DND-41 (cell line): ENCODE measurements at regions not wholly inside any gene's neighbourhood (a gene's known extent, or its start where the extent isn't known, plus 50 kb on each side); places are given as distances from the start of the nearest gene placed in this dataset.
"Not testable (repeated sequence)": the region's sequence is repeated elsewhere in the genome, so short reads cannot be mapped to it uniquely, and the experiment has no call there.

Experiments
- ATAC-seq: fragments of 200-7000 bp; cut with Tn5 transposase; 3 replicates; pipeline ENCODE4 v1.9.1; 2021; ENCODE audit warnings: low read depth; ENCODE audit not compliant: insufficient read depth
- DNase-seq: peaks from one replicate; pipeline ENCODE4 v3.0.0-alpha.2; 2020
- H2AFZ ChIP-seq: 2 replicates; pipeline ENCODE4 v1.6.0; 2012; ENCODE audit warnings: low read depth, low read length
- H3K27ac ChIP-seq: 2 replicates; pipeline ENCODE4 v1.5.1; 2012; ENCODE audit warnings: low read length, inconsistent platforms
- H3K27me3 ChIP-seq: fragments of 200-600 bp; sonication (generic); 2 replicates; pipeline ENCODE4 v1.6.0; 2012; ENCODE audit warnings: low read length, mild to moderate bottlenecking, inconsistent platforms; ENCODE audit not compliant: insufficient read depth, poor library complexity
- H3K36me3 ChIP-seq: 2 replicates; pipeline ENCODE4 v1.5.1; 2012; ENCODE audit warnings: low read length, inconsistent platforms; ENCODE audit not compliant: insufficient read depth
- H3K4me1 ChIP-seq: 2 replicates; pipeline ENCODE4 v1.5.1; 2012; ENCODE audit warnings: mild to moderate bottlenecking, low read length; ENCODE audit not compliant: insufficient read depth
- H3K4me2 ChIP-seq: 2 replicates; pipeline ENCODE4 v1.6.0; 2012; ENCODE audit warnings: mild to moderate bottlenecking, moderate library complexity, low read length, inconsistent platforms; ENCODE audit not compliant: insufficient read depth
- H3K4me3 ChIP-seq, 2 experiments: fragments of 200-600 bp in 1 of 2; shearing (Covaris generic) in 1 of 2; 2 replicates each; pipeline ENCODE4 v1.5.1; 2012 to 2016; ENCODE audit warnings: inconsistent platforms in 2 of 2, low read length in 2 of 2, mild to moderate bottlenecking in 2 of 2, low read depth in 1 of 2, moderate library complexity in 1 of 2
- H3K79me2 ChIP-seq: 2 replicates; pipeline ENCODE4 v1.6.0; 2012; ENCODE audit warnings: low read length, inconsistent platforms; ENCODE audit not compliant: insufficient read depth
- H3K9ac ChIP-seq: 2 replicates; pipeline ENCODE4 v1.6.0; 2012; ENCODE audit warnings: low read depth, mild to moderate bottlenecking, inconsistent platforms, low read length, moderate library complexity
- H3K9me3 ChIP-seq: 2 replicates; pipeline ENCODE4 v1.5.1; 2012; ENCODE audit warnings: low read length, moderate library complexity, mild to moderate bottlenecking, inconsistent platforms; ENCODE audit not compliant: insufficient read depth, severe bottlenecking
- H4K20me1 ChIP-seq: 2 replicates; pipeline ENCODE4 v1.6.0; 2012; ENCODE audit warnings: low read length; ENCODE audit not compliant: insufficient read depth
- EZH2 ChIP-seq: IDR thresholded peaks from 3 replicates; pipeline ENCODE4 v1.6.1; 2012; ENCODE audit warnings: borderline replicate concordance, low read depth, mild to moderate bottlenecking, moderate library complexity, low read length, inconsistent platforms; ENCODE audit not compliant: severe bottlenecking
- TF ChIP-seq, protein P1 (sequence below): IDR thresholded peaks from 2 replicates; pipeline ENCODE4 v1.5.1; 2012; ENCODE audit warnings: borderline replicate concordance, low read length, moderate library complexity, mild to moderate bottlenecking; ENCODE audit not compliant: poor library complexity, severe bottlenecking; ENCODE audit errors: extremely low read depth

DNA sequence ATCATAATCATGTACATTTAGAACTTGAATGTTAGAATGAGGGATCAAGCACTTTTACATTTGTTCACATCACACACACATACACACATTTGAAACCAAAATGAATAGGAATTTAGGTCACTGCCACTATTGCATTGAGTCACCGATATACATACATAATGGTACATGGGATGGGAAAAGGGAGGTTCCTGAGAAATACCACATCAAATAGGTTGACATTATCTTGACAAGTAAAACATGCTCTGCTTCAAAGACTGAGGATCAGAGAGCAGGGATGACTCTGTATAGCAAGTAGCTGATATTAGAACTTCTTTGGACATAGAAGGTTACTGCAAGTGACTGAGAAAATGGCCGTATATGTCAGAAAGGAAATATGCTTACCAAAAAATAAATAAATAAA lies 847.2 kb downstream of the PLOD2 start:
- ATAC-seq (peak; percentile 44; the same call in 1 of the 3 replicates), DNase-seq (no peak)
- Histone ChIP-seq H3K9ac (no peak overlapping the region), H3K4me2 (no peak overlapping the region), H4K20me1 (no peaks in the 10 kb centered on the region), H3K27ac (no peak overlapping the region), H3K27me3 (no peaks in the 10 kb centered on the region), H3K79me2 (no peaks in the 10 kb centered on the region), H3K4me3 (no peak overlapping the region), H3K4me1 (no peaks in the 10 kb centered on the region), H3K9me3 (no peaks in the 10 kb centered on the region), H3K36me3 (no peaks in the 10 kb centered on the region), H2AFZ (no peak overlapping the region)
- TF ChIP-seq, protein P1, sequence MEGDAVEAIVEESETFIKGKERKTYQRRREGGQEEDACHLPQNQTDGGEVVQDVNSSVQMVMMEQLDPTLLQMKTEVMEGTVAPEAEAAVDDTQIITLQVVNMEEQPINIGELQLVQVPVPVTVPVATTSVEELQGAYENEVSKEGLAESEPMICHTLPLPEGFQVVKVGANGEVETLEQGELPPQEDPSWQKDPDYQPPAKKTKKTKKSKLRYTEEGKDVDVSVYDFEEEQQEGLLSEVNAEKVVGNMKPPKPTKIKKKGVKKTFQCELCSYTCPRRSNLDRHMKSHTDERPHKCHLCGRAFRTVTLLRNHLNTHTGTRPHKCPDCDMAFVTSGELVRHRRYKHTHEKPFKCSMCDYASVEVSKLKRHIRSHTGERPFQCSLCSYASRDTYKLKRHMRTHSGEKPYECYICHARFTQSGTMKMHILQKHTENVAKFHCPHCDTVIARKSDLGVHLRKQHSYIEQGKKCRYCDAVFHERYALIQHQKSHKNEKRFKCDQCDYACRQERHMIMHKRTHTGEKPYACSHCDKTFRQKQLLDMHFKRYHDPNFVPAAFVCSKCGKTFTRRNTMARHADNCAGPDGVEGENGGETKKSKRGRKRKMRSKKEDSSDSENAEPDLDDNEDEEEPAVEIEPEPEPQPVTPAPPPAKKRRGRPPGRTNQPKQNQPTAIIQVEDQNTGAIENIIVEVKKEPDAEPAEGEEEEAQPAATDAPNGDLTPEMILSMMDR = no peak
- TF ChIP-seq EZH2 = no peak

DNA sequence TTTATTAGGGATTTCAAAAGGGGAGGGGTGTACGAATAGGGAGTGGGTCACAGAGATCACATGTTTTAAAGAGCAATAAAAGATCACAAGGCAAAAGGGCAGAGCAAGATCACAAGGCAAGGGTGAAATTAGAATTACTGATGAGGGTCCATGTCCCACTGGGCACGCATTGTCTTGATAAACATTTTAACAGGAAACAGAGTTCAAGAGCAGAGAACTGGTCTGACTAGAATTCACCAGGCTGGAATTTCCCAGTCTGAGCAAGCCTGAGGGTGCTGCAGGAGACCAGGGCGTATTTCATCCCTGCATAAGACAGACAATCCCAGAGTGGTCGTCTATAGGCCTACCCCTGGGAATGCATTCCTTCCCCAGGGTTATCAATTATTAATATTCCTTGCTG lies 844.7 kb downstream of the PLOD2 start:
- not testable (repeated sequence) for H3K4me3 ChIP-seq, H3K9me3 ChIP-seq, H3K36me3 ChIP-seq, H3K9ac ChIP-seq, H3K4me1 ChIP-seq, ATAC-seq, DNase-seq, H3K27ac ChIP-seq, H2AFZ ChIP-seq, H4K20me1 ChIP-seq, H3K4me2 ChIP-seq, H3K79me2 ChIP-seq, H3K27me3 ChIP-seq

DNA sequence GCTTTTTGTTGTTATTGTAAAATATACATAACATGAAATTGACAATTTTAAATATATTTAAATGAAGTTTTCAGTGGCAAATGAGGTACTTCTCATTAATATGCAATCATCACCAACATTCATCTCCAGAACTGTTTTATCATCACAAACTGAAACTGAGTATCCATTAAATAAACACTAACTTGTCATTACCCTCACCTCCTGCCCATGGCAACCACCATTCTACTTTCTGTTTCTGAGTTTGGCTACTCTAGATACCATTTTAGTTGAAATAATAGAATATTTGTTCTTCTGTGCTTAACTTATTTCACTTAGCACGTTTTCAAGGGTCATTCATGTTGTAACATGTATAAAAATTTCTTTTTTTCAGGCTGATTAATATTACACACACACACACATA lies 834.3 kb downstream of the PLOD2 start:
- ATAC-seq = no peak
- Histone ChIP-seq H3K36me3 (no peaks in the 10 kb centered on the region), H2AFZ (no peak overlapping the region), H3K9ac (no peak overlapping the region), H3K9me3 (no peaks in the 10 kb centered on the region), H3K4me3 (no peak overlapping the region), H3K79me2 (no peaks in the 10 kb centered on the region), H3K27ac (no peak overlapping the region), H3K4me1 (no peaks in the 10 kb centered on the region), H3K4me2 (no peak overlapping the region), H3K27me3 (no peaks in the 10 kb centered on the region), H4K20me1 (no peaks in the 10 kb centered on the region)
- no peak for TF ChIP-seq EZH2
- TF ChIP-seq, protein P1 = no peak
- DNase-seq = no peak

DNA sequence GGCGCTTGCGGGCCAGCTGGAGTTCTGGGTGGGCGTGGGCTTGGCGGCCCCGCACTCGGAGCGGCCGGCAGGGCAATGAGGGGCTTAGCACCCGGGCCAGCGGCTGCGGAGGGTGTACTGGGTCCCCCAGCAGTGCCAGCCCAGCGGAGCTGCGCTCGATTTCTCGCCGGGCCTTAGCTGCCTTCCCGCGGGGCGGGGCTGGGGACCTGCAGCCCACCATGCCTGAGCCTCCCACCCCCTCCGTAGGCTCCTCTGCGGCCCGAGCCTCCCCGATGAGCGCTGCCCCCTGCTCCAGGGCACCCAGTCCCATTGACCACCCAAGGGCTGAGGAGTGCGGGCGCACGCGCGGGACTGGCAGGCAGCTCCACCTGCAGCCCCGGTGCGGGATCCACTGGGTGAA lies 827.6 kb downstream of the PLOD2 start:
- H3K4me2 ChIP-seq, H3K27ac ChIP-seq, H3K36me3 ChIP-seq, H3K9me3 ChIP-seq, H3K4me1 ChIP-seq, H3K9ac ChIP-seq, H4K20me1 ChIP-seq, H2AFZ ChIP-seq, H3K27me3 ChIP-seq, H3K4me3 ChIP-seq, H3K79me2 ChIP-seq, ATAC-seq, DNase-seq: not testable (repeated sequence)
